Endothelial cell of umbilical vein (primary cell): ENCODE measurements at regions not wholly inside any gene's neighbourhood (a gene's known extent, or its start where the extent isn't known, plus 50 kb on each side); places are given as distances from the start of the nearest gene placed in this dataset.
"Not testable (repeated sequence)": the region's sequence is repeated elsewhere in the genome, so short reads cannot be mapped to it uniquely, and the experiment has no call there.

Source experiments
- BruUV-seq: library from RNA; stranded (reverse); fragments of 400-500 nt; replicated peaks from 2 replicates; lab custom pipeline; 2021; lab: Mats Ljungman, UMichigan
- CTCF ChIA-PET: fragments of 300-600, 350-600 bp; sonication (Branson Sonifier 250); formaldehyde crosslinking; loops from one replicate; lab custom pipeline; 2021; ENCODE audit warnings: antibody characterized with exemption, inconsistent platforms; lab: Charles Lee
- POLR2A ChIA-PET: fragments of 300-600, 350-600 bp; sonication (Branson Sonifier 250); formaldehyde crosslinking; loops from one replicate; lab custom pipeline; 2021; ENCODE audit warnings: antibody characterized with exemption, inconsistent platforms; lab: Charles Lee
- DNase-seq: peaks from one replicate; pipeline ENCODE4 v3.0.0-alpha.2; 2011; ENCODE audit warnings: low read depth, low spot score
- FAIRE-seq: peaks from 2 replicates; lab custom pipeline; 2011; peaks lifted over from hg19 to GRCh38; lab: Jason Lieb, UNC
- H2AFZ ChIP-seq: 2 replicates; pipeline ENCODE4 v1.6.0; 2012; ENCODE audit warnings: low read depth, low read length, control low read depth, inconsistent platforms
- H3K27ac ChIP-seq: 2 replicates; pipeline ENCODE4 v1.5.1; 2011; ENCODE audit warnings: low read depth, mild to moderate bottlenecking, control low read depth, low read length, moderate library complexity; ENCODE audit not compliant: insufficient read depth
- H3K27me3 ChIP-seq, 2 experiments: 2 replicates each; pipeline versions ENCODE4 v1.6.0 to v1.6.1; 2011; ENCODE audit warnings: low read length in 2 of 2, mixed read lengths in 1 of 2; ENCODE audit not compliant: control insufficient read depth in 2 of 2, insufficient read depth in 2 of 2
- H3K36me3 ChIP-seq, 2 experiments: 2 replicates in 1 of 2; 3 replicates in 1 of 2; pipeline ENCODE4 v1.5.1; 2011; ENCODE audit warnings: low read length in 2 of 2, mild to moderate bottlenecking in 1 of 2, moderate library complexity in 1 of 2; ENCODE audit not compliant: control insufficient read depth in 2 of 2, insufficient read depth in 2 of 2; ENCODE audit errors: extremely low read depth in 1 of 2
- H3K4me1 ChIP-seq: 3 replicates; pipeline ENCODE4 v1.5.1; 2011; ENCODE audit warnings: mild to moderate bottlenecking, low read length; ENCODE audit not compliant: control insufficient read depth, insufficient read depth; ENCODE audit errors: extremely low read depth
- H3K4me2 ChIP-seq: 2 replicates; pipeline ENCODE4 v1.6.1; 2011; ENCODE audit warnings: low read length, control low read depth, mixed read lengths; ENCODE audit not compliant: insufficient read depth
- H3K4me3 ChIP-seq, 3 experiments: fragments of 200-600 bp in 1 of 3; sonication (generic), shearing (Covaris generic) in 1 of 3; replicated peaks in 1 of 3; 2 replicates each; pipeline ENCODE4 v1.5.1; 2011 to 2016; ENCODE audit warnings: control low read depth in 3 of 3, low read length in 3 of 3, mild to moderate bottlenecking in 2 of 3, inconsistent platforms in 1 of 3, low read depth in 1 of 3, moderate library complexity in 1 of 3; ENCODE audit not compliant: insufficient read depth in 1 of 3
- H3K79me2 ChIP-seq: 2 replicates; pipeline ENCODE4 v1.6.0; 2012; ENCODE audit warnings: low read length, inconsistent platforms; ENCODE audit not compliant: control insufficient read depth, insufficient read depth
- H3K9ac ChIP-seq: replicated peaks from 2 replicates; pipeline ENCODE3; 2011; ENCODE audit warnings: low read length, control low read depth; ENCODE audit not compliant: insufficient read depth; ENCODE audit errors: extremely low read depth
- H3K9me1 ChIP-seq: replicated peaks from 3 replicates; pipeline ENCODE4 v1.6.0; 2011; ENCODE audit warnings: mild to moderate bottlenecking, low read length; ENCODE audit not compliant: control insufficient read depth, insufficient read depth; ENCODE audit errors: extremely low read depth
- H3K9me3 ChIP-seq: replicated peaks from 2 replicates; pipeline ENCODE4 v1.5.1; 2012; ENCODE audit warnings: low read length, inconsistent platforms; ENCODE audit not compliant: control insufficient read depth, insufficient read depth
- H4K20me1 ChIP-seq: replicated peaks from 2 replicates; pipeline ENCODE3; 2011; ENCODE audit warnings: mild to moderate bottlenecking, low read length; ENCODE audit not compliant: control insufficient read depth, insufficient read depth; ENCODE audit errors: extremely low read depth
- EZH2 ChIP-seq: IDR thresholded peaks from 2 replicates; pipeline ENCODE4 v1.6.1; 2012; ENCODE audit warnings: borderline replicate concordance, low read depth, mild to moderate bottlenecking, moderate library complexity, low read length, inconsistent platforms; ENCODE audit not compliant: severe bottlenecking
- FOS ChIP-seq: IDR thresholded peaks from 2 replicates; pipeline ENCODE4 v1.6.1; 2011; ENCODE audit warnings: mild to moderate bottlenecking, low read length, moderate library complexity, borderline replicate concordance; ENCODE audit not compliant: insufficient read depth
- GATA2 ChIP-seq: IDR thresholded peaks from 2 replicates; pipeline ENCODE4 v1.7.0; 2011; ENCODE audit warnings: low read depth, mild to moderate bottlenecking, moderate library complexity, mixed read lengths, low read length; ENCODE audit not compliant: insufficient read length, insufficient read depth
- JUN ChIP-seq: IDR thresholded peaks from 2 replicates; pipeline ENCODE4 v1.6.1; 2011; ENCODE audit warnings: borderline replicate concordance, low read depth; ENCODE audit not compliant: insufficient read length, insufficient read depth
- MYC ChIP-seq: IDR thresholded peaks from one replicate; pipeline ENCODE4 v1.6.1; 2011; ENCODE audit warnings: mild to moderate bottlenecking, low read depth, low read length
- POLR2A ChIP-seq: IDR thresholded peaks from 2 replicates; pipeline ENCODE4 v1.6.1; 2012; ENCODE audit warnings: low read depth, mild to moderate bottlenecking, control low read depth, low read length
- POLR2AphosphoS5 ChIP-seq: IDR thresholded peaks from 2 replicates; pipeline ENCODE4 v1.6.1; 2012; ENCODE audit warnings: low read depth, mild to moderate bottlenecking, control low read depth, low read length, moderate library complexity; ENCODE audit not compliant: insufficient read depth
- dilution Hi-C: fragments of 300-500 bp; cut with MboI; formaldehyde crosslinking; loops from one replicate; pipeline ENCODE4 v1.15.0; 2019; ENCODE audit warnings: low sequenced_read_pairs; ENCODE audit not compliant: extremely low pct_ligation_motif_present
- intact Hi-C: fragments of 100-400 bp; cut with micrococcal nuclease; formaldehyde crosslinking; loops from one replicate; pipeline ENCODE4 v1.10.0; 2022
- TF ChIP-seq, protein P1 (sequence below): IDR thresholded peaks from 2 replicates; pipeline ENCODE4 v1.6.1; 2011; ENCODE audit not compliant: insufficient read depth, insufficient read length
- TF ChIP-seq, protein P2 (sequence below), 2 donors: IDR thresholded peaks; 1 replicate in 1 of 2; 2 replicates in 1 of 2; pipeline ENCODE4 v1.5.1; 2011; ENCODE audit warnings: low read length in 2 of 2, mild to moderate bottlenecking in 2 of 2, moderate library complexity in 2 of 2, control low read depth in 1 of 2, inconsistent platforms in 1 of 2, low read depth in 1 of 2; ENCODE audit not compliant: insufficient read depth in 1 of 2; ENCODE audit errors: extremely low read depth in 1 of 2

DNA sequence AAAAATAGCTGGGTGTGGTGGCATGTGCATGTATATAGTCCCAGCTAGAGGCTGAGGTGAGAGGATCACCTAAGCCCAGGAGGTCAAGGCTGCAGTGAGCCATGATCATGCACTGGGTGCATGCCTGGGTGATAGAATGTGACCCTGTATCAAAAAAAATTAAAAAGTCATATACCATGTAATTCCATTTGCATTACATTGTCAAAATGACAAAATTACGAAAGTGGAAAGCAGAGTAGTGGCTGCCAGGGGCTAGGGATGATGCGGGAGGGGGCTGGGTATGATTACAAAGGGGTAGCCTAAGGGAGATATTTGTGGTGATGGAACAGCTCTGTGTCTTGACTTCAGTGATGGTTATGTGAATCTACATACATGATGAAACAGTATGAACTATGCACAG, 97.8 kb downstream of the KDR start:
- no peaks in the 10 kb centered on the region for H4K20me1 ChIP-seq
- DNase-seq (no peak), FAIRE-seq (no peak)
- no peaks in the 10 kb centered on the region for H3K4me1 ChIP-seq
- intact Hi-C loops, result no loop called here
- no peak overlapping the region for H2AFZ ChIP-seq
- BruUV-seq, result no TSS peak
- H3K9ac ChIP-seq, result no peak overlapping the region
- no peaks in the 10 kb centered on the region for H3K79me2 ChIP-seq
- POLR2A ChIA-PET, result no interaction called here
- H3K4me3 ChIP-seq, result no peak overlapping the region
- CTCF ChIA-PET, result interaction anchor here (0.7 kb wide), 1 partner anchor 29 kb away, joined by 3 read pairs; no protein-coding TSS in a partner anchor
- H3K9me1 ChIP-seq, result no peaks in the 10 kb centered on the region
- peaks cover 0 to 2% of the 10 kb centered on the region in 2 experiments for H3K27me3 ChIP-seq
- dilution Hi-C loops, result no loop called here
- no peaks in the 10 kb centered on the region for H3K36me3 ChIP-seq
- TF ChIP-seq, protein P1, sequence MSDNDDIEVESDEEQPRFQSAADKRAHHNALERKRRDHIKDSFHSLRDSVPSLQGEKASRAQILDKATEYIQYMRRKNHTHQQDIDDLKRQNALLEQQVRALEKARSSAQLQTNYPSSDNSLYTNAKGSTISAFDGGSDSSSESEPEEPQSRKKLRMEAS, result no peak
- TF ChIP-seq MYC (no peak), GATA2 (no peak), EZH2 (no peak), POLR2A (no peak), JUN (no peak), FOS (no peak), POLR2AphosphoS5 (no peak)
- TF ChIP-seq, protein P2, sequence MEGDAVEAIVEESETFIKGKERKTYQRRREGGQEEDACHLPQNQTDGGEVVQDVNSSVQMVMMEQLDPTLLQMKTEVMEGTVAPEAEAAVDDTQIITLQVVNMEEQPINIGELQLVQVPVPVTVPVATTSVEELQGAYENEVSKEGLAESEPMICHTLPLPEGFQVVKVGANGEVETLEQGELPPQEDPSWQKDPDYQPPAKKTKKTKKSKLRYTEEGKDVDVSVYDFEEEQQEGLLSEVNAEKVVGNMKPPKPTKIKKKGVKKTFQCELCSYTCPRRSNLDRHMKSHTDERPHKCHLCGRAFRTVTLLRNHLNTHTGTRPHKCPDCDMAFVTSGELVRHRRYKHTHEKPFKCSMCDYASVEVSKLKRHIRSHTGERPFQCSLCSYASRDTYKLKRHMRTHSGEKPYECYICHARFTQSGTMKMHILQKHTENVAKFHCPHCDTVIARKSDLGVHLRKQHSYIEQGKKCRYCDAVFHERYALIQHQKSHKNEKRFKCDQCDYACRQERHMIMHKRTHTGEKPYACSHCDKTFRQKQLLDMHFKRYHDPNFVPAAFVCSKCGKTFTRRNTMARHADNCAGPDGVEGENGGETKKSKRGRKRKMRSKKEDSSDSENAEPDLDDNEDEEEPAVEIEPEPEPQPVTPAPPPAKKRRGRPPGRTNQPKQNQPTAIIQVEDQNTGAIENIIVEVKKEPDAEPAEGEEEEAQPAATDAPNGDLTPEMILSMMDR (IDR thresholded peaks at IDR 0.05; ENCODE audit: extremely low read depth in 1 of 2, insufficient read depth in 1 of 2, low read depth in 1 of 2, low read length in 2 of 2), result no peak
- no peaks in the 10 kb centered on the region for H3K9me3 ChIP-seq
- no peak overlapping the region for H3K4me2 ChIP-seq
- H3K27ac ChIP-seq, result no peak overlapping the region

DNA sequence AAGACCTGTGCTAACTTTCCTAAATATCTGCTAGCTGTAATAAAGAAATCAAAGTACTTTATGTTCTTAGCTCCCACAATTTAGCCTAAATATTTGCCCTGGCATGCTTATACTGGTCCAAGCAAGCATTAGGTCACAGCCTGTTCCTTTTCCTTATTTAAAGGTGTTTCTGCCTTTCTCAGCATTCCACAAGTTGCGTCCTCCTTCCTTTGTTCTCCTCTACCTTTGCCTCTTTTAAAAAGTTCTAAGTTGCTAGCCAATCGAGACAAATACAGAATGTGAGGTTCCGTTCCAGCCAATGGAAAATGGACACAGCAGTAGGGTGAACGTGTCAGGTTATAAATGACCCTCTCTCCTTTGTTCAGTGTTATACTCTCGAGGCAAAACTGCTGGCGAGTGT, 99.9 kb downstream of the KDR start:
- H3K27ac ChIP-seq, intact Hi-C loops, H3K9me1 ChIP-seq, POLR2A ChIA-PET, CTCF ChIA-PET, BruUV-seq, FAIRE-seq, H3K9me3 ChIP-seq, H3K4me3 ChIP-seq, H3K27me3 ChIP-seq, H2AFZ ChIP-seq, H3K9ac ChIP-seq, H3K79me2 ChIP-seq, DNase-seq, dilution Hi-C loops, H3K36me3 ChIP-seq, H3K4me1 ChIP-seq, H3K4me2 ChIP-seq, H4K20me1 ChIP-seq: not testable (repeated sequence)
